Muscle layer of colon (tissue), 2 donors: ENCODE measurements at regions not wholly inside any gene's neighbourhood (a gene's known extent, or its start where the extent isn't known, plus 50 kb on each side); places are given as distances from the start of the nearest gene placed in this dataset.

Source experiments
- H3K27ac ChIP-seq: one replicate; pipeline ENCODE4 v1.7.0; 2013; ENCODE audit warnings: low read depth, mild to moderate bottlenecking, low read length, moderate library complexity
- H3K27me3 ChIP-seq, 2 donors: one replicate each; pipeline ENCODE4 v1.7.0; 2013; ENCODE audit warnings: low read length in 2 of 2, mild to moderate bottlenecking in 2 of 2; ENCODE audit not compliant: insufficient read depth in 2 of 2, control insufficient read depth in 1 of 2
- H3K36me3 ChIP-seq: one replicate; pipeline ENCODE4 v1.7.0; 2013; ENCODE audit warnings: mild to moderate bottlenecking, low read length; ENCODE audit not compliant: insufficient read depth
- H3K4me1 ChIP-seq: one replicate; pipeline ENCODE4 v1.7.0; 2013; ENCODE audit warnings: mild to moderate bottlenecking, low read length; ENCODE audit not compliant: insufficient read depth
- H3K4me3 ChIP-seq, 2 donors: one replicate each; pipeline ENCODE4 v1.7.0; 2013; ENCODE audit warnings: low read length in 2 of 2, low read depth in 1 of 2, mild to moderate bottlenecking in 1 of 2, moderate library complexity in 1 of 2
- H3K9ac ChIP-seq: one replicate; pipeline ENCODE4 v1.7.0; 2013; ENCODE audit warnings: low read length
- H3K9me3 ChIP-seq: one replicate; pipeline ENCODE4 v1.7.0; 2013; ENCODE audit warnings: mild to moderate bottlenecking, low read length
- donor health status: abdominal sarcoma.
- donor health status: Adenocarcinoma of cecum.

DNA sequence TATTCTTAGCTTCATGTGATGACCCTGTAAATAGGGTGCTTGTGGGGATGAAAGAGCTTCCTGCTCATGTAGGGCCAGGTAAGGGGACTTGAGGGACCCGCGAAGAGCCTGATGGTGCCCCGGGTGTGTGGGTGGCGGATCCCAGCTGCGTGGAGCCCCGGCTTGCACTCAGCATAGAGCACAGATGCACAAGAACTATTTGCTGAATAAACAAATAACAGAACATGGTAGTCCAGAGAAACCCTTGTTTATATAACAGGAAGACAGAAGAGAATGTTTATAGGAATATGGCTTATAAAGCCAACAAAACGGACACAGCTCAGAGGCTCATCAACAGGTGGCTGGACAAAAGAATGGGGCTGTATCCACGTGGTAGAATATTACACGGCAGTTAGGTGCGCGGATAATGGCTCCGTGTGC, 106.9 kb upstream of the COL5A1 start:
- no peak overlapping the region for H3K27ac ChIP-seq
- no peak overlapping the region for H3K9ac ChIP-seq
- H3K9me3 ChIP-seq: no peaks in the 10 kb centered on the region
- no peaks in the 10 kb centered on the region for H3K36me3 ChIP-seq
- H3K4me3 ChIP-seq: no peak overlapping the region
- H3K27me3 ChIP-seq: peaks cover 0 to 7% of the 10 kb centered on the region in 2 donors
- H3K4me1 ChIP-seq: peaks cover 19% of the 10 kb centered on the region

DNA sequence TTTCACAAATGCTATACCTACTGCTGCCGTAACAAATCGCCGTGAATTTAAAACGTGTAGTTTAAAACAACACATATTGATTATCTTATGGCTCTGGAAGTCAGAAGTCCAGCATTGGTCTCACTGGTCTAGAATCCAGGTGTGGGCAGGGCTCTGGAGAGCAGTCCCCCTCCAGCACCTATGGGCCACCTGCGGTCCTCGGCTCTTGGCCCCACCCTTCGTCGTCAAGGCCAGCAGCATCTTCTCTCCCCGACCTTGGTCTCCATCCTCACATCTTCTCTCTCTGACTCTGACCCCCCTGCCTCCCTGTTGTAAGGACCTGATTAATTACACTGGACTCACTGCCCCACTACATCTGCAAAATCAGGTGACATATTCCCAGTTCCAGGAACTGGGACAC, 106.4 kb upstream of the COL5A1 start:
- Histone ChIP-seq H3K4me3 (no peak overlapping the region), H3K4me1 (peaks cover 19% of the 10 kb centered on the region), H3K27me3 (peaks cover 0 to 7% of the 10 kb centered on the region in 2 donors), H3K27ac (no peak overlapping the region), H3K9ac (no peak overlapping the region), H3K9me3 (no peaks in the 10 kb centered on the region), H3K36me3 (no peaks in the 10 kb centered on the region)

GRCh38 chr9:134536101-134536900, 105.3 kb upstream of the COL5A1 start:
- H3K4me1 ChIP-seq: peaks cover 19% of the 10 kb centered on the region
- peaks cover 0 to 7% of the 10 kb centered on the region in 2 donors for H3K27me3 ChIP-seq
- H3K9ac ChIP-seq: no peak overlapping the region
- H3K27ac ChIP-seq: no peak overlapping the region
- H3K9me3 ChIP-seq: no peaks in the 10 kb centered on the region
- H3K4me3 ChIP-seq: no peak overlapping the region
- no peaks in the 10 kb centered on the region for H3K36me3 ChIP-seq

DNA sequence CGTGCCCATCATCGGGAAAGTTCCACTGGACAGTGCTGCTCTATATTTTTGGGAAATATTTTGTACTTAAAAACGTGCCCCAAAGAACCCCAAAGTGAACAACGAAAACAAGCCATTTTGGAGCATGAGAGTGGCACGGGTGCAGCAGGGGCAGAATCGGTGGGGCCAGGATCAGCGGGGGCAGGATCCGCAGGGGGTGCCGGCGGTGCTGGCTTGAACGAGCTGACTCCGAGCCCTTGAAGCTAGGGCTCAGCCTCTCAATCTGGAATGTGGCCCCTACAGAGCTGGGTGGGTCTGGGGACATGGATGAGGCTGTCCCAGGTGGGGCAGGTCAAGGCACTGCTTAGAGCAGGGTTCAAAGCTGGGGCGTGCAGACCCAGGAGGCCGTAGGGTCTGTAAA, 104.7 kb upstream of the COL5A1 start:
- H3K9ac ChIP-seq: no peak overlapping the region
- no peak overlapping the region for H3K27ac ChIP-seq
- H3K36me3 ChIP-seq: no peaks in the 10 kb centered on the region
- peaks cover 0 to 7% of the 10 kb centered on the region in 2 donors for H3K27me3 ChIP-seq
- H3K4me1 ChIP-seq: peaks cover 19% of the 10 kb centered on the region
- H3K9me3 ChIP-seq: no peaks in the 10 kb centered on the region
- no peak overlapping the region for H3K4me3 ChIP-seq

DNA sequence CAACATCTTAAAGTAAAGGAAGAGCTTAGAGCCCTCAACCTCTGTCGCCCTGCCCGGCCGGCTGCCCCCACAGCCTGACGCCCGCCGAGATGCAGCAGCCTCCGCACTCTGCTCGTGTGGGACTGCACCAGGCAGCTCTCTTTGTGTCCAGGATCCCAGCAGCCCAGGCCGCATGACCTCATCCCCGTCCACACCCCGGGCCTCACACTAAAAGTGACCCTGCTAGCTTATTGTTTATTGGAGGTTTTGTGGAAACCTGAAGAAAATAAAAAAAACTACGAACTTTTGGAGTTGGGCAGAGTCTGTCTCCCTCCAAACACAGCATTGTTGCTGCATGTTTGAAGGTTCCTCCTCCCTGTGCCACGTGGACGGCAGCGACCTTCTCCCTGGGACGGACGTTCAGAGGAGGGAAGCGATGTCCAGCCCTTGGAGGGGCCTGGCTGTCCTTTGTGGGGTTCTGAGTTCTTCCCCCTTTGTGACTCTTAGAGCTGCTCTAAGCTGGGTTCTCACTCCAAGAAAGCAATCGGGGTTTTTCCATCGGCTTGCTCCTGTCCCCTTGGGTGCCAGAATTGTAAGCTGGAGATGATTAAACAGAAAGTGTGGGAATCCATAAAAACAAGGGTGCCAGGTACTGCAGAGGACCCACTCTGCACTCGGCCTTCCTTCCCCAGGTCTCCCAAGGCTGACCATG, 103.5 kb upstream of the COL5A1 start:
- H3K9ac ChIP-seq: no peak overlapping the region
- H3K9me3 ChIP-seq: no peaks in the 10 kb centered on the region
- H3K27ac ChIP-seq: no peak overlapping the region
- peaks cover 19% of the 10 kb centered on the region for H3K4me1 ChIP-seq
- no peaks in the 10 kb centered on the region for H3K36me3 ChIP-seq
- peaks cover 0 to 7% of the 10 kb centered on the region in 2 donors for H3K27me3 ChIP-seq
- H3K4me3 ChIP-seq: no peak overlapping the region

GRCh38 chr9:134538856-134539566, 102.6 kb upstream of the COL5A1 start:
- Histone ChIP-seq H3K36me3 (no peaks in the 10 kb centered on the region), H3K4me1 (peaks cover 19% of the 10 kb centered on the region), H3K27ac (no peak overlapping the region), H3K27me3 (peaks cover 0 to 7% of the 10 kb centered on the region in 2 donors), H3K4me3 (no peak overlapping the region), H3K9ac (no peak overlapping the region), H3K9me3 (no peaks in the 10 kb centered on the region)

DNA sequence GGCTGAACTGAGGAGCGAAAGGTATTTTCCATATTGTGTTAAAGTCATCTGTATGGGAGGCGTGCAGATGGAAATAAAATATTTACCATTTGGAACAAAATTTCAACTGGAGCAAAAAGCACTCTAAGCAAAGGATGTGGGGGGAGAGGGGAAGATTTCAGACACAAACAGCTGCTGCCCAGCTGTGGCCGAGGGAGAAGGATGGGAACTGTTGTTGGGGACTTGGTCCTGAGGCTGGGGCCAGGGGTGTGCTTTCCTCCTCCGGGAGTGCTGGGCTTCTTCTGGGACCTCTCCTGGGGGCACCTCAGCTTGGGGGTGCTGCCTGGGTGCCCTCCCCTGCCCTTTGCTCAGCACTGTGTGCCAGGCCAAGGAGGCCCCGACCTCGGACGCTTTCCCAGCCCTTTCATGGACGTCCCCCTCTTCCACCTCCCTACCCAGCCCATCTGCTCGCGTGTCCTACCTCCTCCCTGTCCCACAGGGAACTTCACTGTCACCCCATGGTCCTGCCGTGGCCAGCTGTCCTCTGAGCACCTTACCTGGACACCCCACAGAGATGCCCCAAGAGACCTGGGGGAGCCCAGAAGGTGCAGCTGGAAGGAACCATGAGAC, 101.9 kb upstream of the COL5A1 start:
- Histone ChIP-seq H3K9ac (no peak overlapping the region), H3K27me3 (peaks cover 0 to 7% of the 10 kb centered on the region in 2 donors), H3K4me1 (peaks cover 16% of the 10 kb centered on the region), H3K27ac (no peak overlapping the region), H3K9me3 (no peaks in the 10 kb centered on the region), H3K4me3 (no peak overlapping the region), H3K36me3 (no peaks in the 10 kb centered on the region)

DNA sequence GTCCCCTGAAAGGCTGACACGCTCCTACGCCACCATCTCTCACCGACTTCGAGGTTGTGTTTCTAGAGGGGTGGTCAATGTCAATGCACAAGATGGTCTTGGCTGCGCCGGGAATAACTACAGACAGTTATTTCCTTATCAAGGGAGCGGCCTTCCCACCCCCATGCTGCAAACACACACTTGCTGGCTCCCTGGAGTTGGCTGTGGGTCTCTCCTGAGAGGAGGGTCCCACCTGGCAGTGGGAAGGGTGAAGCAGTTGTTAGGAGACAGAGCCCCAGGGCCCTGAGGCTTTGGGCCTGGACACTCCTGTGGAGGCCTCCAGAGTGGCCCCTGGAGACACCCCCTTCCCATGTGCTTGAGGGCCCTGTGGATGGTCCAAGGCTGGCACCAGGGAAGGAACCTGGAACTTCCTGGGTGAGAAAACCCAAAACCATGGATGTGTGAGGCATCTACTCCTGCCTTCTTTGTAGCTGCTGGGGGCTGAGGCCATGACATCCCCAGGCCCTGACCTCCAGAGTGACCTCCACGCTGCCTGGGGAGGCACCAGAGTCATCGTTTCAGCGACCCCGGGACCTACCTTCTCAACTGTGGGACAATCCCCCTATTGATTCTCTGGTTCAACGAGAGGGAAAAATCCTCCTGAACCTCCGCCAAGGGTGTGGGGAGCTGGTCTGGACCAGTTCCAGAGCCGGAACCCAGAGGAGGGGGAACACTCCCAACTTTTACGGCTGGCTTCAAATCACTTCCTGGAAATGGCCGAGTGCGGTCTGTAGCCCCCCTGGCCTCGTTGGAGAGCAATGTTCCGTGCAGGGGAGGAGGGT, 101.1 kb upstream of the COL5A1 start:
- H3K9me3 ChIP-seq: no peaks in the 10 kb centered on the region
- no peak overlapping the region for H3K27ac ChIP-seq
- H3K27me3 ChIP-seq: peaks cover 0 to 7% of the 10 kb centered on the region in 2 donors
- H3K4me3 ChIP-seq: no peak overlapping the region
- H3K36me3 ChIP-seq: no peaks in the 10 kb centered on the region
- no peak overlapping the region for H3K9ac ChIP-seq
- H3K4me1 ChIP-seq: peaks cover 8% of the 10 kb centered on the region

DNA sequence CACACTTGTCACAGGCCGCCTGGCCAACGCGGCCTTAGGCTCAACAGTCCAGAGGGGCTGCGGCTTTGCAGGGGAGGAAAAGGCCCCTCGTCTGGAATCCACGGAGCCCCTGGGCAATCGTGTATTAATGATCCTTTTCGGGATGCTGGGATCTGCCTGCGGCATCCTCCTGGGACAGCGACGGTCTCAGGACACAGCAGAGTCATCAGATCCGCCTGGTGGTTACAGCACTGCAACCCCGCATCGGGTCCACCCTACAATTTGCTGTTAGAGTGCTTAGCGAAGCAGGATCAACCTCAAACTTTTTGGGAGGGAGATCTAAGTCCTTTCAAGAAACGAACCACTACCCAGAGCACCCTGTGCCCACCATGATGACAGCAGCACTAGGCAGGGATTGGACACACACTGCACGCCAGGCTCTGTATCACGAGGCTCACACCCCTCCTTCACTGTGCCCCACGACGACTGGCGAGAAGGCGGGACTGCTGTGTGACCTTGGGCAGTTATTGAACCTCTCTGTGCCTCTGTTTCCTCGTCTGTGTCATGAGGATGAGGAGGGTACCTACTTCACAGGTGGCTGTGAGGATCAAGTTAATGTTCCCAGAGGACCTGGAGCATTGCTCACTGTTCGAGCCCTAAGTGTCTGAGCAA, 100.4 kb upstream of the COL5A1 start:
- Histone ChIP-seq H3K27ac (no peak overlapping the region), H3K9ac (no peak overlapping the region), H3K4me1 (peaks cover 5% of the 10 kb centered on the region), H3K36me3 (no peaks in the 10 kb centered on the region), H3K4me3 (no peak overlapping the region), H3K9me3 (no peaks in the 10 kb centered on the region), H3K27me3 (peaks cover 0 to 7% of the 10 kb centered on the region in 2 donors)

DNA sequence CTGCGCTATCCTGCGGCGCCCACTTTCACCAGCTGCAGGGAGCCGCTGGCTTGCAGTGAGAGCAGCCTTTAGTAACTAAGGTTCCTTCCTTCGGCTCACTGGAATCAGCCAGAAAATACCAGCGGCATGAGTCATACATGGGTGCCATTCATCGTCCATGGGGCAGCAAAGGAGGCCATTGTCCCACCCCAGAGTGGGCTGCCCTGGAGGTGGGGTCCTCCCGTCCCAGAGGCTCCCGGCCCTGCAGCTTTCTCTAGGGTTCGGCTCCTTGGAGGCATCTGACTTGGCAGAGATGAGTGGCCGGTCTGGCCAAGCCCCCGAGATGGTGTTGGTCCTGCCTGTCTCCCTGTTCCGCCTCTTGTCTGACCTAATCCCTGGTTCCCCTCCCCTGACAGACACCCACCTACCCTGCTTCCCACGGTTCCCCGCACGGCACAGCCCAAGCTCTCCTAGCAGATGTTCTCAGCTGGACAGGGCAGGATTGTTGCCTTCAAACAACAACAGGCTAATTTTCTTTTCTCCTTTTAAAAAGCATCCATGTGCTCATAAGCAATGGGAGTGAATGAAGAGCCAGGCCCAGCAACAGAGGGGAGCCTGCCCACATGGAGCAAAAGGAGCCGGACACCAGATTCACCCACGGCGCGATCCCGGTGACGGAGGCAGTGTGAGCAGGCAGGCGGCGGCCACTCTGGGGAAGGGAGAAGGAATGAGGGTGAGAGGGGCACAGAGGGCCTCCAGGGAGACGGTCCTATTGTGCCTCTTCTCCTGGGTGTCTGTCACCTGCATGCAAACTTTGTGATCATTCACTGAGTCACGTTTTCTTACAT, 97.0 kb upstream of the COL5A1 start:
- H3K27me3 ChIP-seq: no peaks in the 10 kb centered on the region
- no peaks in the 10 kb centered on the region for H3K36me3 ChIP-seq
- H3K4me1 ChIP-seq: no peaks in the 10 kb centered on the region
- H3K9me3 ChIP-seq: no peaks in the 10 kb centered on the region
- no peak overlapping the region for H3K4me3 ChIP-seq
- no peak overlapping the region for H3K9ac ChIP-seq
- peak overlapping the region; percentile 3 for H3K27ac ChIP-seq
